IPS-20b (cell line): ENCODE measurements at regions not wholly inside any gene's neighbourhood (a gene's known extent, or its start where the extent isn't known, plus 50 kb on each side); places are given as distances from the start of the nearest gene placed in this dataset.
"Not testable (repeated sequence)": the region's sequence is repeated elsewhere in the genome, so short reads cannot be mapped to it uniquely, and the experiment has no call there.

Experiments used
- H3K27ac ChIP-seq: one replicate; pipeline ENCODE4 v1.5.1; 2013; ENCODE audit warnings: low read length
- H3K27me3 ChIP-seq: 2 replicates; pipeline ENCODE4 v1.6.1; 2013; ENCODE audit warnings: mild to moderate bottlenecking, low read length, inconsistent platforms; ENCODE audit not compliant: insufficient read depth
- H3K36me3 ChIP-seq: 2 replicates; pipeline ENCODE4 v1.6.1; 2013; ENCODE audit warnings: low read depth, mild to moderate bottlenecking, inconsistent platforms, low read length, moderate library complexity; ENCODE audit not compliant: insufficient read depth
- H3K4me1 ChIP-seq: 2 replicates; pipeline ENCODE4 v1.6.1; 2013; ENCODE audit warnings: mild to moderate bottlenecking, control low read depth, inconsistent platforms, low read length, moderate library complexity; ENCODE audit not compliant: insufficient read depth
- H3K4me3 ChIP-seq: 2 replicates; pipeline ENCODE4 v1.5.1; 2013; ENCODE audit warnings: mild to moderate bottlenecking, low read length, inconsistent platforms
- H3K9ac ChIP-seq: 2 replicates; pipeline ENCODE4 v1.6.1; 2013; ENCODE audit warnings: low read depth, mild to moderate bottlenecking, inconsistent platforms, low read length, moderate library complexity
- H3K9me3 ChIP-seq: 2 replicates; pipeline ENCODE4 v1.6.1; 2013; ENCODE audit warnings: mild to moderate bottlenecking, low read depth, low read length, inconsistent platforms; ENCODE audit not compliant: insufficient read depth

- Histone ChIP-seq H3K4me3 (no peak overlapping the region), H3K27ac (no peak overlapping the region), H3K27me3 (no peaks in the 10 kb centered on the region), H3K4me1 (no peaks in the 10 kb centered on the region; the same call in 1 of the 2 replicates), H3K9ac (no peak overlapping the region), H3K9me3 (no peaks in the 10 kb centered on the region), H3K36me3 (no peaks in the 10 kb centered on the region)
These were observed 118.7 kb upstream of the PPM1J start for GRCh38 chr1:112833806-112834205.

GRCh38 chr1:112832259-112832658 lies 117.1 kb upstream of the PPM1J start:
- not testable (repeated sequence) for H3K4me3 ChIP-seq, H3K9me3 ChIP-seq, H3K36me3 ChIP-seq, H3K9ac ChIP-seq, H3K27me3 ChIP-seq, H3K27ac ChIP-seq
- peaks cover 11% of the 10 kb centered on the region; the same call in 1 of the 2 replicates for H3K4me1 ChIP-seq

GRCh38 chr1:112829691-112830090 lies 114.6 kb upstream of the PPM1J start:
- not testable (repeated sequence) for H3K9ac ChIP-seq, H3K27ac ChIP-seq, H3K4me3 ChIP-seq, H3K9me3 ChIP-seq, H3K36me3 ChIP-seq, H3K27me3 ChIP-seq
- peaks cover 23% of the 10 kb centered on the region for H3K4me1 ChIP-seq

GRCh38 chr1:112828716-112829115 lies 113.6 kb upstream of the PPM1J start:
- Histone ChIP-seq H3K27ac (no peak overlapping the region), H3K4me3 (no peak overlapping the region), H3K27me3 (no peaks in the 10 kb centered on the region), H3K36me3 (peaks cover 3% of the 10 kb centered on the region; the same call in 1 of the 2 replicates), H3K9ac (no peak overlapping the region), H3K4me1 (peaks cover 23% of the 10 kb centered on the region), H3K9me3 (no peaks in the 10 kb centered on the region)

GRCh38 chr1:112827391-112827790 lies 112.3 kb upstream of the PPM1J start:
- H3K36me3 ChIP-seq = peaks cover 12% of the 10 kb centered on the region; the same call in 1 of the 2 replicates
- H3K9ac ChIP-seq, H3K27ac ChIP-seq, H3K9me3 ChIP-seq, H3K4me3 ChIP-seq, H3K27me3 ChIP-seq: not testable (repeated sequence)
- H3K4me1 ChIP-seq = peaks cover 28% of the 10 kb centered on the region

- Histone ChIP-seq H3K9ac (peak overlapping the region; percentile 58), H3K9me3 (no peaks in the 10 kb centered on the region), H3K4me3 (0 out of 2 replicates have a peak overlapping the region, but pooled peaks have one; percentile 13), H3K36me3 (peaks cover 13% of the 10 kb centered on the region; the same call in 1 of the 2 replicates), H3K4me1 (peaks cover 34% of the 10 kb centered on the region), H3K27me3 (no peaks in the 10 kb centered on the region), H3K27ac (no peak overlapping the region)
These were observed 111.2 kb upstream of the PPM1J start for GRCh38 chr1:112826217-112826944.

- Histone ChIP-seq H3K4me3 (peak overlapping the region; percentile 55; the same call in 1 of the 2 replicates), H3K36me3 (peaks cover 18% of the 10 kb centered on the region; the same call in 1 of the 2 replicates), H3K4me1 (peaks cover 40% of the 10 kb centered on the region), H3K9ac (peak overlapping the region; percentile 58)
- H3K9me3 ChIP-seq, H3K27ac ChIP-seq, H3K27me3 ChIP-seq: not testable (repeated sequence)
These were observed 110.6 kb upstream of the PPM1J start for GRCh38 chr1:112825563-112826216.

GRCh38 chr1:112825075-112825474 lies 109.9 kb upstream of the PPM1J start:
- not testable (repeated sequence) for H3K27me3 ChIP-seq, H3K9me3 ChIP-seq
- peaks cover 21% of the 10 kb centered on the region; the same call in 1 of the 2 replicates for H3K36me3 ChIP-seq
- peak overlapping the region; percentile 55 for H3K4me3 ChIP-seq
- H3K27ac ChIP-seq = peak overlapping the region; percentile 36
- H3K9ac ChIP-seq = 0 out of 2 replicates have a peak overlapping the region, but pooled peaks have one; percentile 6
- H3K4me1 ChIP-seq = peaks cover 40% of the 10 kb centered on the region

GRCh38 chr1:112821307-112822063 lies 106.4 kb upstream of the PPM1J start:
- not testable (repeated sequence) for H3K27me3 ChIP-seq, H3K9me3 ChIP-seq
- H3K4me3 ChIP-seq = peak overlapping the region; percentile 21; the same call in 1 of the 2 replicates
- peak overlapping the region; percentile 67 for H3K27ac ChIP-seq
- peaks cover 35% of the 10 kb centered on the region for H3K4me1 ChIP-seq
- H3K36me3 ChIP-seq = peaks cover 21% of the 10 kb centered on the region; the same call in 1 of the 2 replicates
- peak overlapping the region; percentile 58; the same call in 1 of the 2 replicates for H3K9ac ChIP-seq

GRCh38 chr1:112818990-112819689 lies 104.0 kb upstream of the PPM1J start:
- Histone ChIP-seq H3K27ac (peak overlapping the region; percentile 93), H3K27me3 (no peaks in the 10 kb centered on the region), H3K36me3 (peaks cover 24% of the 10 kb centered on the region; the same call in 1 of the 2 replicates), H3K4me1 (peaks cover 34% of the 10 kb centered on the region), H3K4me3 (no peak overlapping the region), H3K9me3 (no peaks in the 10 kb centered on the region), H3K9ac (peak overlapping the region; percentile 44; the same call in 1 of the 2 replicates)
